Fibroblast of skin of left biceps (primary cell): ENCODE measurements at regions not wholly inside any gene's neighbourhood (a gene's known extent, or its start where the extent isn't known, plus 50 kb on each side); places are given as distances from the start of the nearest gene placed in this dataset.
"Not testable (repeated sequence)": the region's sequence is repeated elsewhere in the genome, so short reads cannot be mapped to it uniquely, and the experiment has no call there.

Source experiments
- DNase-seq, 2 experiments: peaks; one replicate each; pipeline ENCODE4 v3.0.0-alpha.2; 2013; ENCODE audit warnings: low read depth in 2 of 2

GRCh38 chr1:196160066-196160795 is 448.0 kb downstream of the KCNT2 start:
- no peak for DNase-seq

DNA sequence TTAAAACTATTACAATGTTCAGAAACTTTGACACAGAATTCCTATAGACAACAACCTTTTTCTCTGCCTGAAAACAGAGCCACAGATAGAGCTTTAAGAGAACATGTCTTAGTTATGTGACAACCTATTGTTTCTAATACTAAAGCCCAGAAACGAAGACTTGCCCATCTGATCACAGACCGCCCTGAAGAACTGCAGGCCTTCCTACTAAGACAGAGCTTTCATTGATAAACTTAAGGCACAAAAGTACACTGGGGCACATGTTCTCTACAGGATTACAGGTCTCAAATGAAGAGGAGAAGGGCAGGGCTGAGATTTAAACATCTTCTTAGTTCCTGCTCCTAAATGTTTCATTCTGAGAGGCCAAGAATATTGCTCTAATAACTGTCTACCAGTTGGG is 452.7 kb downstream of the KCNT2 start:
- DNase-seq: no peak

DNA sequence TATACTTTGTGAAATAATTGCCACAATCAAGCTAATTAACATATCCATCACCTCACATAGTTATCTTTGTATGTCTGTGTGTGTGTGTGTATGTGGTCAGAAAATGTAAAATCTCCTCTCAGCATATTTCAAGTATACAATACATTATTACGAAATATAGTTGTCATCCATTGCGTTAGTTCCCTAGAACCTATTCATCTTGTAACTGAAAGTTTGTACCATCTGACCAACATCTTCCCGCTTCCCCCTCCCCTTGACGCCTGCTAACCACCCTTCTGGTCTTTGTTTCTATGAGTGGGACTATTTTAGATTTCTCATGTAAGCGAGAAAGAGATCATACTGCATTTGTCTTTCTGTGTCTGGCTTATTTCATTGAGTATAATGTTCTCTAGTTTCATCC is 455.3 kb downstream of the KCNT2 start:
- no peak for DNase-seq

DNA sequence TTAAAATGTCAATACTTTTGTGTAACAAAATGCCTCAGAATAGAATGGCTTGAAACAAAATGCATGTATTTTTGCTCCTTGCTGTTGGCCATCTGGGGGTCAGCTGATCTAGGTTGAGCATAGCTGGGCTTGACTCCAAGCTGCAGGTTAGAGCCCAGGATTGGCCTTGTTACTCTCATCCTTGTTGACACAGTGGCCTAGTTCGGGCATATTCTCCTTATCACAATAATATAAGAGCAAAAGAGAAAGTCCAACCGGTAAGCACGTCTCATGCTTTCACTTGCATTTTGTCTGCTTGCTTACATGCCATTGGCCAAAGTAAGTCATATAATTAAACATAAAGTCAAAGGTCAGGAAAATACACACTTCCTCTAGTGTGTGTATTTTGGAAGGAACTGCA is 456.2 kb downstream of the KCNT2 start:
- DNase-seq: no peak

- peak in 1 of 2 experiments; percentile 23 for DNase-seq
Measured at GRCh38 chr1:196148367-196148970, 459.8 kb downstream of the KCNT2 start.

- DNase-seq: no peak
Measured at GRCh38 chr1:196147530-196147929, 460.7 kb downstream of the KCNT2 start.

DNA sequence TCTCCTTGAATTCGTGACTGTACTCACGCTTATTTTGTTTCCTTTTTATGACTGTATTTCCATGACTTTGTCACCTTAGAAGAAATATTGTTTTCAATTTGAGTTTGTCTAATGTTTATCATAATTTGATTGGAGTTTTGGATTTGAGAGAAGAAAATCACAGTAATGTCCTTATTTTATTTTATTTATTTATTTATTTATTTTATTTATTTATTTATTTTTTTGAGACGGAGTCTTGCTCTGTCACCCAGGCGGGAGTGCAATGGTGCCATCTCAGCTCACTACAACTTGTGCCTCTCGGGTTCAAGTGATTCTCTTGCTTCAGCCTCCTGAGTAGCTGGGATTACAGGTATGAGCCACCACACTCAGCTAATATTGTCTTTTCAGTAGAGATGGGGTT is 463.1 kb downstream of the KCNT2 start:
- not testable (repeated sequence) for DNase-seq

DNA sequence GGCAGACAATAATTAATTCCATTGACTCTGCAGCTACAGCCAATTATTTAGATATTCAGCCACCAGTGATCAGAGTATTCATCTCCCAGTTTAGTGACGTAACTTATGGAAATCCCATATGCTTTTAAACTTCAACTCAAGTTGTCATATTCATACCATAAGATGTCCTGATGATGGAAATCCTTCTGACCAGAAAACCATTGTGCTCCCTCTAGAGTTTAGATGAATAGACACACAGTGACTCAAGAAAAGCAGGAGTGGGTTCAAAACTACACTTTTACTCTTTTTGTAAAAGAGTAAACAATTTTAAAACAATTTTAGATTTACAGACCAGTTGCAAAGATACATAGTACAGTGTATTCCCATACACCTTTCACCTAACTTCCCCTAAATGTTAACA is 463.7 kb downstream of the KCNT2 start:
- DNase-seq: no peak

DNA sequence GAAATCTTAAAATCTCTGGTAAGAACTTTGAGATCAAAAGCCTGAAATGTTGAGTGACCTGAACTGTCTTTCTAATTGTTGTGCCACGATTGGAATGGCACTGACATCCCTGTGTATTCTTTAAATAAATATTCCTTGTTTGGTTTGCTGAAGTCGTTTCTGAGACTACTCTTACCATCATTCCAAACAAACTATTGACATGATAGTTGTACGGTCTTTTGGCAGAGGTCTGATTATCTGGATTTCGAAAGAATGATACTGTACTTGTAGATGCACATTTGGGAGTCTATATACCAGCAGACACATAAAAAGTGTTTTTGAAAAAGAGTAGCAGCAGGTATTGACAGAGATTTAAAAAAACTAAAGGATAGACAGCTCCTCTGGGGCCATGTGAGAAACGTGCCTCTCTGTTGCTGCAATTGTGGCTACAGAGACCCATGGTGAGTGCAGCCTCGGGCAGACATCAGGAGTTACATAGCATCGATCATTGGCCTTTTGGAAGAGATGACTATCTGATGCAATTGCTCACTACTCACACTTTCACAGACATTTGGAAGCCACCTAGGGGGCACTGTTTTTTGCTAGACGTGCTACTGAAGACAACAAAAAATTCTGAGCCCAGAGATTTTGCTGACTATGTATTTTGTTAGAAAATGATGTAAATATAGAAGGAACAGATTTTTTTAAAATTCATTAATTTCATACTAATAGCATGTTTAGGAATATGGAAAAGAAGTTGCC is 464.5 kb downstream of the KCNT2 start:
- no peak for DNase-seq

DNA sequence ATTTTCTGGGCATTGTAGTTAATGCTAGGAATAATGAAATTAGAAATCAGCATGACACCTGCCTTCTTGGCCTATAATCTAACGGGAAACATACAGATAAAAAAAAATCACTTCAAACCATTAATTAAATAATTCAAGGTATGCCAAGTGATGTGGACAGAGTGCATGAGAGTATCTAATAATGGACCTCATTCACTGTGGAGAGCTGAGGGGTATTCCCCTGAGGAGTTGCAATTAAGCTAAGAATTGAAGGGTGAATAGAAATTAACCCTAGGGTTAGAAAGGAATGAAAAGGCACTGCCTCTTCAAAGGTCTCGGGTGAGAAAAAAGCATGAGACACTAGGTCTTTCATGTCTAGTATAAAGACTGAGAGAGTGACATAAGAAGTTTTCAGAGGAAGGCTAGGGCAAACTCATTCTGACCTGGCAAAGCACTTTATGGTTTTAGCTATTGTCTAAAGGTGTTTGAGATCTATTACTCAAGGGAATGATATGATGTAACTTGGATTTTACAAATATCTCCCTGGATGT is 466.1 kb downstream of the KCNT2 start:
- DNase-seq: no peak

DNA sequence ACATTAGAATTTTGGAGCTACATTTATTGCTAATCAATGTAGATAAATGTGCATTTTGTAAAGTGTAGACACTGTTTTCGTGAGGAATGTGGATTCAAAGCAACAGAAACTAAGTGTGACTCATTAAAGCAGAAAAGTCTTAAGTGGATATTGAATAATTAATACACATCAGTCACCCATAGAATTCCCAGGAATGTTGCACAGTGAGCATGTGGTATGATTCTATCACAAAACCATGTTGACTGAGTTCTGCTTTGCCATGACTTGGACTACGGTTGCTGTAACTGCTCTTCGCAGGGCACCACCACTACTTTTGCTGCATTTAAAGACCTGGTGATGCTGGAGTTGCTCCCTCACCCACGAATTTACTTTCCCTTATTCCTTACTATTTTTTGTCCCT is 471.8 kb downstream of the KCNT2 start:
- no peak for DNase-seq

GRCh38 chr1:196131691-196132090 is 476.5 kb downstream of the KCNT2 start:
- DNase-seq: no peak

DNA sequence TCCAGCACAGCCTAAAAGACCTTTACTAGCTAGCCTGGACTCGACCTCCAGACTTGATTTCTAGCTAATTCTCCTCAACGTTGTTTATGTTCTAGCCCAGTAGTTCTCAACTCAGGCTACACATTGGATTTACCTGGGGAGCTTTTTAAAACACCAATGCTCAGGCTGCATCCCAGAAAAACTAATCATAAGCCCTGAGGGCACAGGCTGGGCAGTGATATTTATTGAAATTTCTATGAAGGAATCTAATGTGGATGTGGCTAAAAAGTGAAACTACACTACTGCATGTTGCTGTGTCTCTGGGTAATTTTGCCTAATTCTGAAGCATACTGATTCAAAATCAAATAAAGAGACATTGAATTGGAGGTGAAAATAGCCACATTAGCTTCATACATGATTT is 479.4 kb downstream of the KCNT2 start:
- no peak for DNase-seq

DNA sequence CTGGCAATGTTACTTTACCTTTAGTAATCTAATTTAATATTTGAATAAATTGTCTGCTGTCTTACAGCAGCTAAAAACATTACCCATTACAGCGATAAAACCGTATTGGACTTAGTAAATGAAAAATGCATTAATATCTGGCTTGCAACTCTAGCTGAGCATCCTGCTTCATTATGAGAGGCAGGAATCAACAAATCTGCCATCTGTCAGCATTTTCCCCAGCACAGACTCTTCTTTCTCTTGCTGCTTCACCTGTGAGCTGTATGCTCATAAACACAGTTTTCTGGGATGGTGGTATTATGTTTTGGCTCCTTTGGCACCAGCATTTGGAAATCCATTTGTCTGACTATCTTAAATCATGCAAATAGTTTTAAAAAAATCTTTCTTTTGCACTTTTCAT is 487.1 kb downstream of the KCNT2 start:
- no peak for DNase-seq

DNA sequence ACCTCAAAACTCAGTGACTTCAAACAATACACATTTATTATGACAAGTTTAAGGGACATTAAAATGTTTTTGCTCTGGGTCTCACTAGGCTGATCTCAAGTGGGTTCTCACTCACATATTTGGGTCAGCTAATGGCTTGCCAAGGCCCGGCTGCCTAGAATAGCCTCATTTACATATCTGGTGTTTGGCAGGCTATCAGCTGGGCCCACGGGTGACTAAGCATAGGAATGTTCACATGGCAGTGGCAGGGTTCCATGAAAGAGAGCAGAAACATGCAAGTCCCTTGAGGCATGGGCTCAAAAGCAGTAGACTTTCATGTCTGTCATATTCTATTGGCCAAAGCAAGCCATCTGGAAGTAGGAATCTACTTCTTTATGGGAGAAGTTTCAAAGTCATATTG is 492.6 kb downstream of the KCNT2 start:
- peak; percentile 25 to 30 for DNase-seq

GRCh38 chr1:196114193-196114592 is 494.0 kb downstream of the KCNT2 start:
- DNase-seq: no peak

- DNase-seq: not testable (repeated sequence)
Measured at GRCh38 chr1:196108990-196109389, 499.2 kb downstream of the KCNT2 start.

DNA sequence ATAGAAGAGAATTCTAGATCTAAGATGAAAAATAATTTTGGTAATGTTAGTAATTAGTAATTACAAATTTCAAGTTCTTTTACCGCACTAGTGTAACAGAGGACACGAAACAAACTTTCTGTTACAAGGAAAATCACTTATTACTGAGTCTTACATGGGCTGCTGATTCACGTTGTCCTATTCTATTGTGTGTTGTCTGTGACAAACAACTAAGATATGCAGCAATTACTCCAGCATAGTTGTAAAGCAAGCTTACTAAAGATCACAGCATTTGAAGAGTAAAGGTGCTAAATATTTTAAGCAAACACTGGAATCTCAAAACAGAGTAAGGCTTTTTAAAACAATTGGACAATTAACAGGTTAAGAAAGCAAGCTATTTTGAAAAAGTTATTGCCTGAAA is 502.3 kb downstream of the KCNT2 start:
- no peak for DNase-seq

- no peak for DNase-seq
Measured at GRCh38 chr1:196102826-196103225, 505.4 kb downstream of the KCNT2 start.

- DNase-seq: no peak
Measured at GRCh38 chr1:196098000-196098399, 510.2 kb downstream of the KCNT2 start.

GRCh38 chr1:196094821-196095220 is 513.4 kb downstream of the KCNT2 start:
- DNase-seq: no peak

DNA sequence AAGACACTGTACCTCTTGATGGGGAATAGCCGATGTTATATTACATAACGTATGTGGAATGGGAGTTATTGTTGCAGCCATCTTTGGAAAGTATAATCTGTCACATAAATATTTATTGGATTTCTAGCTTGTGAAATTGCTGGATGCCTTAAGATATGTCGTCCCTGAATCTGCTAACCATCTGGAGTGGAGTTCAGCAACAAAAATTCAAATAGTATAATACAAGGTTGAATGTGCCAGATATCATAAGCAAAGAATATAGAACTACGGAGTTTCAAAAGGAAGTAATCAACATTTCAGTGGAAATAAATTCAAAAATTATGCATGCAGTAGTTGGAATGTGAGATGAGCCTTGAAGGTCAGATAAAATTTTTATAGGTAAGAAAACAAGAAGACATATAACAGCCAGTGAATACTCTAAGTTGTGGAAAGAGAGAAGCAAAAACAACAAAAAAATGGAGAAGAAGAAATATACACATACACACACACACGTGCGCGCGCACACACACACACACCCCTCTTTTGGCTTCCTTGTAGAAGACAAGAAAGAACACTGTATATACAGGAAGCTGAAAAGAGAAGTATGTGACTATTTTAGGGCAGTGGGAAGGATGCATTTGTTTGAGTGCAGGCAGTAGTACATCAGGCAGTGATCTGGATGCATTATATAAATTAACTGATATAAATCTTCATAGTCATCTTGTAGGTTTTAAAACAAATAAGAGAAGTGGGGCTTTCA is 516.7 kb downstream of the KCNT2 start:
- no peak for DNase-seq
